ENCODE measurements at regions not wholly inside any gene's neighbourhood (a gene's known extent, or its start where the extent isn't known, plus 50 kb on each side); places are given as distances from the start of the nearest gene placed in this dataset.

- TF ChIP-seq CTCF (conservative IDR thresholded peaks at IDR 0.05; ENCODE audit: control insufficient read depth, insufficient read depth, low read depth, low read length) = no peak
- DNase-seq (ENCODE audit: low read depth) = no peak
- no peak overlapping the region for H3K4me3 ChIP-seq (ENCODE audit: control insufficient read depth, low read depth, low read length)
Measured at GRCh38 chr13:63607153-63607552, 2191.5 kb upstream of the PCDH20 start.

GRCh38 chr13:63605962-63606361 is 2190.3 kb upstream of the PCDH20 start:
- no peak for TF ChIP-seq CTCF (conservative IDR thresholded peaks at IDR 0.05; ENCODE audit: control insufficient read depth, insufficient read depth, low read depth, low read length)
- H3K4me3 ChIP-seq (ENCODE audit: control insufficient read depth, low read depth, low read length) = no peak overlapping the region
- no peak for DNase-seq (ENCODE audit: low read depth)

GRCh38 chr13:63605403-63605802 is 2189.8 kb upstream of the PCDH20 start:
- DNase-seq (ENCODE audit: low read depth) = no peak
- H3K4me3 ChIP-seq (ENCODE audit: control insufficient read depth, low read depth, low read length) = no peak overlapping the region
- no peak for TF ChIP-seq CTCF (conservative IDR thresholded peaks at IDR 0.05; ENCODE audit: control insufficient read depth, insufficient read depth, low read depth, low read length)

GRCh38 chr13:63595811-63596210 is 2180.2 kb upstream of the PCDH20 start:
- no peak for TF ChIP-seq CTCF (conservative IDR thresholded peaks at IDR 0.05; ENCODE audit: control insufficient read depth, insufficient read depth, low read depth, low read length)
- DNase-seq (ENCODE audit: low read depth) = no peak
- no peak overlapping the region for H3K4me3 ChIP-seq (ENCODE audit: control insufficient read depth, low read depth, low read length)

- TF ChIP-seq CTCF (conservative IDR thresholded peaks at IDR 0.05; ENCODE audit: control insufficient read depth, insufficient read depth, low read depth, low read length) = no peak
- no peak overlapping the region for H3K4me3 ChIP-seq (ENCODE audit: control insufficient read depth, low read depth, low read length)
- DNase-seq (ENCODE audit: low read depth) = no peak
Measured at GRCh38 chr13:63586467-63586866, 2170.8 kb upstream of the PCDH20 start.

- H3K4me3 ChIP-seq (ENCODE audit: control insufficient read depth, low read depth, low read length) = no peak overlapping the region
- no peak for DNase-seq (ENCODE audit: low read depth)
- no peak for TF ChIP-seq CTCF (conservative IDR thresholded peaks at IDR 0.05; ENCODE audit: control insufficient read depth, insufficient read depth, low read depth, low read length)
Measured at GRCh38 chr13:63578796-63579195, 2163.1 kb upstream of the PCDH20 start.

GRCh38 chr13:63567031-63567430 is 2151.4 kb upstream of the PCDH20 start:
- no peak overlapping the region for H3K4me3 ChIP-seq (ENCODE audit: control insufficient read depth, low read depth, low read length)
- TF ChIP-seq CTCF (conservative IDR thresholded peaks at IDR 0.05; ENCODE audit: control insufficient read depth, insufficient read depth, low read depth, low read length) = no peak
- DNase-seq (ENCODE audit: low read depth) = no peak

Measured in fibroblast of mammary gland (primary cell).